Jurkat, Clone E6-1 (cell line): ENCODE measurements at regions not wholly inside any gene's neighbourhood (a gene's known extent, or its start where the extent isn't known, plus 50 kb on each side); places are given as distances from the start of the nearest gene placed in this dataset.

ENCODE experiments used
- DNase-seq: peaks from one replicate; pipeline ENCODE4 v3.0.0-alpha.2; 2011; ENCODE audit warnings: low read depth, low spot score
- H3K4me3 ChIP-seq: 2 replicates; pipeline ENCODE4 v1.5.1; 2011; ENCODE audit warnings: mild to moderate bottlenecking, low read length, control low read depth, moderate library complexity

DNA sequence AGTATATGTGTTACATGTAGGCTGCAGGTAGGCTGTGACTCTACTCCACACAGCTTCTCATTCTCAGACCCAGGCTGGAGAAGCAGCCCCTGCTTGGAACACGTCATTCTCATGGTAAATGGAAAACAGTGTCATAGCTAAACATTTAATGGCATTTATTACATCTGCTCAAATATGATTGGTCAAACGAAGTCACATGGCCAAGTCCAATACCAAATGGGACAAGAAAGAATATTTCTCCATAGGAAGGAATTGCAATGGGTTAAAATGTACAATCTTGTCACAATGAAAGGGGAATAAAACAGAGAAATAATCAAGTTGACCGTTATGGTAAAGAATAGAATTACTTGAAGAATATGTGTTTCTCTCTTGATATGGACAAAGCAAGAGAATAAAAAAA lies 198.6 kb downstream of the ANAPC10 start:
- no peak overlapping the region for H3K4me3 ChIP-seq
- no peak for DNase-seq

DNA sequence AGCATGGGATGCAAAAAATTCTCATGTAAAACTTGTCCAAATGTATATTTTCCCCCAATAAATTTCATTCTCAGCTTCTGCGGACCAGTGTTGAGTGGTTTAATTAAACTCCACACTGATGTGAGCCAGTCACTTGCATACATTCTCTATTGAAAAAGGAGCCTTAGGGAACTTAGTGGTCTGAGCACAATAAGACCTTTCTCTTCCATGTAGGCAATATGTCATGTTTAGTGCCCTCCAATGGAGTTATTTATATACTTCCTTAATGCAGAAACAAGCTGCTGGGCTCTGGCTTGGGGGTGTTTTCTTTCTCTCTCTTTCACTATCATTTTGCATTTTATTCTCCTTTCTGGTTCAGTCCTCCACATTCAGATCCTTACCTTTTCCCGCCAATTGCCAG lies 196.9 kb downstream of the ANAPC10 start:
- DNase-seq: no peak
- H3K4me3 ChIP-seq: no peak overlapping the region

DNA sequence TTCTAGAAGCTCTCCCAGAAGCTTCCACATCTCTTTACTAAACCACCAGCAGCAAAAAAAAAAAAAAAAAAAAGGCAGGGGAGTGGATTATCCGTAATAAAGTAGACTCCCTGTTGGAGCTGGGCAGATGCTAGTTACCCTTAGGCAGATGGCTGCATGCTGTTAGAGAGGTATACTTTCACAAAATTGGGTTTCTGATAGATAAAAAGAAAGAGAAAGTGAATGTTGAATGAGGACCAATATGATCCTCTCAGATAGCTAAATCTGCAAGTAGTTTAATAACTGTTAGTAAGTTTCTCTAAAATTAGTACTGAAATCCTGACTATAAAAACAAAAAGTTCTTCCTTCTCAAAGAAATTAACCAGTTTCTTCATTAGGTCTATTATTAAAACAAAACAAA lies 195.4 kb downstream of the ANAPC10 start:
- DNase-seq: no peak

DNA sequence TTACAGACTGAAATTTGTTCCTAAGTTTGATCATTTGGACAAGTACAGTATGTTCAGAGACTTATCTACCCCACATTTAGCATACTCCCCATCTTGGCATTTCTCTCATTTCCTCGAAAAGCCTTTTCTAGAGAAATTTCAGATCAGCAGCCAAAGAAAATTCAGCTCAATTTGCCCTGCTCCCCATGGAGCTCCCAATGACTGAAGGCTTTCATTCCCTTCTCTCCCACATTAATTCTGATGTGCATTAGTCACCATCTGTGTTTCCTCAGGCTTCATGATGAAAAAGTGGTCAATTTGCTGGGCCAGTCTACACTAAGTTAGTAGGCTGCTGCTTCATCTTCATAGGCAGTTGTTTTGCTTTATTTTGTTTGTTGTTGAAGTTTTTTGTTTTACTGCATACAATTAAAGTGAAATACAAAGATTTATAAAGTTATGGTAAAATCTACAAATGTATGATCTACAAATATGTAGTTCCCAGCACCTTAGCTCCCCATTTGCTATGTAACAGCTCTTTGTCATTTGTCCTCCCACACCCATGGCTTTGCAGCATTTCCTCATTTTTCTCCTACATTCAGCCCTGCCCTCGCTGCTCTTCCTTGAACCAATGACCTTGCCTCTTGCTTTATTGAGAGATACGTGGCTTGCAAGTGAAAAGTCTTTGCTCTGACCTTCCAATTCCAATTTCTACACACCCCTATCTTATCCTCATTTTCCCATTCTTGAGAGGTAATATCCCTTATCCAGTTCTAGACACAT lies 193.9 kb downstream of the ANAPC10 start:
- DNase-seq: no peak
- H3K4me3 ChIP-seq: no peak overlapping the region

More for the DNA sequence above, 195.4 kb downstream of the ANAPC10 start:
- no peak overlapping the region for H3K4me3 ChIP-seq

DNA sequence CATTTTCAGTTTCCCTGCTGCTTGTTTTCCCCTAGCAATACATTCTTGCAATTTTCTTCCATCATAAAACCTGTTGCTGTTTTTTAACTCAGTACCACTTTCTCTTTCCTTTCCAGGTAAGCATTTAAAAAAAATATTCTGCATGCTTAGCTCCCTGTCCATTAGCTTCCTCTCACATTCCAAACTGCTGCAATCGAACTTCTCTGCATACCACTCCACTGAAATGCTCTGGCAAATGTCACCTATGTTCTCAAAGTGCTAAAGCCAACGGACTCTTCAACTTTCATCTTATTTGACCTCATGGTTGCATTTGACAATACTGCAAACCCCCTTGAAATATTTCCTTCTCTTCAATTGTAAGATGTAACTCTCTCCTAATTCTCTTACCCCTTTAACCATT lies 192.7 kb downstream of the ANAPC10 start:
- no peak for DNase-seq
- no peak overlapping the region for H3K4me3 ChIP-seq

DNA sequence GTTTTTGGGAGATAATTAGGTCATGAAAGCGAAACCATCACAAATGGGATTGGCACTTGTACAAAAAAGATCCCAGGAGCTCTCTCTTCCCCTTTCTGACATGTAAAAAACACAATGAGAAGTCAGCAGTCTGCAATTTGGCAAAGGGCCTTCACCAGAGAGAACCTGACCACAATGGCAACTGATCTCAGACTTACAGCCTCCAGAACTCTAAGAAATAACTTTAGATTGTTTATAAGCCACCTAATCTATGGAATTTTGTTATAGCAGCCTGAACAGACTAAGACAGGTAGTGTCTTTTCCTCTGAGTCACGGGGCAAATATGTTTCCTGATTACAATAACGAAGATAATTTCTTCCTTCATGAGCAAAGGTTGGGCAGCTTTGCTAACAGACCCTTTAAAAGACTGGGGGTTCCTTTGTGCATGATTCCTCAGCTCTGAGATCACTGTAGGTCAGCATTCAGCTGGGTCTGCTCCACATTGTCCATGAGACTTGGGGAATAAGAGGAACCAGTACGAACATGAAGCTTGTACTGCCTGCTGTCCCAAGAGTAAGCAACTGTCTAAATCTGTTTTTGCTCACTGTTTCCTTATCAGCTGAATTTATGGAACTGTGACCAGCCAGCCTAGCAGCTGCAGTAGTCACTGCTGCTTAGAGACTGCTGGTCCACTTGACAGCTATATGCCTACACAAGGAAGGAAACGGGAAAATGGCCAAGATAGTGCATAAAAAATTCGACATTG lies 191.6 kb downstream of the ANAPC10 start:
- DNase-seq: no peak
- H3K4me3 ChIP-seq: no peak overlapping the region

DNA sequence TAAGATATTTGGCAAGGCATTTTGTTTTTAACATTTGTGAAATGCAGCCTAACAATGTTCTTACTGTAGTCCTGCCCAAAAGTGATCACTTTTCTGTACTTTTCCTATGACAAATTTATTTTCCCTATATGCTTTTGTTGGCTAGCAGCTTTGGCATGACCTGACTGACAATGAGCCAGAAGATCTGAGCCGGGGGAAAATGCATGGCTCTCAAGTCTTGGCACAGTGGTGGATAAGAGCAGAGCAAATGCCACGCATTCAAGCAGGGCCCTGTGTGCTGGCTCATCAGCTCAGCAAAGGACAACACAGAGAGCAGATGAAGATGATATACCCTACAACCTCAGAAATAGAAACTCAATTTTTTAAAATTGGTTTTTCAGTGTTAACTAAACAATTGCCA lies 187.3 kb downstream of the ANAPC10 start:
- no peak overlapping the region for H3K4me3 ChIP-seq
- DNase-seq: no peak
